ENCODE measurements at regions not wholly inside any gene's neighbourhood (a gene's known extent, or its start where the extent isn't known, plus 50 kb on each side); places are given as distances from the start of the nearest gene placed in this dataset.

- Histone ChIP-seq H3K9me3 (no peaks in the 10 kb centered on the region), H3K4me1 (no peaks in the 10 kb centered on the region), H3K27ac (no peak overlapping the region), H3K27me3 (no peaks in the 10 kb centered on the region), H3K4me3 (no peak overlapping the region), H3K36me3 (ENCODE audit: low read depth, missing control alignments) (no peaks in the 10 kb centered on the region)
- DNase-seq, result no peak
- intact Hi-C loops (cut with DNase I; ENCODE audit: low total_unique reads), result no loop called here
- TF ChIP-seq POLR2A (IDR thresholded peaks at IDR 0.05), result no peak
- no peak for TF ChIP-seq CTCF (IDR thresholded peaks at IDR 0.05)
- WGBS, 2 donors, result 84 to 91% methylated on average over 7 of the region's 7 CpGs
These were observed 65.8 kb upstream of the EFEMP1 start for GRCh38 chr2:55989405-55989804.

DNA sequence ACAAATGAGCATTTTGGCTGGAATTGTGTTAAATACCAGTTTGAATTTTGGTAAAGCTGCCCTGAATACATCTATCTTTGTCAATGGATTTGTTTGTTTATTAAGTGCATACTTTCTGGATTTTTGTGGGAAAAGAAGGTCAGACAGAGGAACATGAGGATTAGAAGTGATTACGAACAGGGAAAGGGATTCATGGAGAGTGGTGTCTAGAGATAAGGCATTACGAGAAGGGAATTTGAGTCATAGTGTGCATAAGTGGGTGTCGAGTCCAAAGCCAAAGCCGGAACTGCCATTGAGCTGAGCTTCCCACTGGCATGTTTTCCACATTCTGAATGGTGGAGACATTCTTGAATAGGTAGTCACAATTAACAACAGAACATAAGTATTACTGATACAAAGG, 68.9 kb upstream of the EFEMP1 start:
- no peak for DNase-seq

GRCh38 chr2:55993685-55994084, 70.1 kb upstream of the EFEMP1 start:
- Histone ChIP-seq H3K27me3 (no peaks in the 10 kb centered on the region), H3K36me3 (ENCODE audit: low read depth, missing control alignments) (no peaks in the 10 kb centered on the region), H3K4me3 (no peak overlapping the region), H3K27ac (no peak overlapping the region), H3K4me1 (no peaks in the 10 kb centered on the region), H3K9me3 (no peaks in the 10 kb centered on the region)
- TF ChIP-seq POLR2A (IDR thresholded peaks at IDR 0.05) (no peak), CTCF (IDR thresholded peaks at IDR 0.05) (no peak)
- WGBS, 2 donors, result 89 to 93% methylated on average over 4 of the region's 4 CpGs
- DNase-seq, result no peak
- intact Hi-C loops (cut with DNase I; ENCODE audit: low total_unique reads), result no loop called here

More for the DNA sequence above, 68.9 kb upstream of the EFEMP1 start:
- Histone ChIP-seq H3K36me3 (ENCODE audit: low read depth, missing control alignments) (no peaks in the 10 kb centered on the region), H3K27me3 (no peaks in the 10 kb centered on the region), H3K4me1 (no peaks in the 10 kb centered on the region), H3K4me3 (no peak overlapping the region), H3K27ac (no peak overlapping the region), H3K9me3 (no peaks in the 10 kb centered on the region)
- intact Hi-C loops (cut with DNase I; ENCODE audit: low total_unique reads), result no loop called here
- 58 to 63% methylated on average over 4 of the region's 4 CpGs for WGBS, 2 donors
- TF ChIP-seq POLR2A (IDR thresholded peaks at IDR 0.05) (no peak), CTCF (IDR thresholded peaks at IDR 0.05) (no peak)

GRCh38 chr2:55995211-55995610, 71.6 kb upstream of the EFEMP1 start:
- H3K4me3 ChIP-seq, result no peak overlapping the region
- TF ChIP-seq CTCF (IDR thresholded peaks at IDR 0.05) (no peak), POLR2A (IDR thresholded peaks at IDR 0.05) (no peak)
- WGBS, 2 donors, result 50 to 65% methylated on average over 1 of the region's 1 CpG
- intact Hi-C loops (cut with DNase I; ENCODE audit: low total_unique reads), result no loop called here
- H3K36me3 ChIP-seq (ENCODE audit: low read depth, missing control alignments), result no peaks in the 10 kb centered on the region
- no peak overlapping the region for H3K27ac ChIP-seq
- DNase-seq, result no peak
- H3K9me3 ChIP-seq, result no peaks in the 10 kb centered on the region
- no peaks in the 10 kb centered on the region for H3K27me3 ChIP-seq
- no peaks in the 10 kb centered on the region for H3K4me1 ChIP-seq

GRCh38 chr2:55995902-55996301, 72.3 kb upstream of the EFEMP1 start:
- H3K4me1 ChIP-seq, result no peaks in the 10 kb centered on the region
- H3K27ac ChIP-seq, result no peak overlapping the region
- intact Hi-C loops (cut with DNase I; ENCODE audit: low total_unique reads), result no loop called here
- no peaks in the 10 kb centered on the region for H3K36me3 ChIP-seq (ENCODE audit: low read depth, missing control alignments)
- no peaks in the 10 kb centered on the region for H3K9me3 ChIP-seq
- WGBS, 2 donors, result 82 to 93% methylated on average over 2 of the region's 2 CpGs
- no peak overlapping the region for H3K4me3 ChIP-seq
- no peaks in the 10 kb centered on the region for H3K27me3 ChIP-seq
- TF ChIP-seq CTCF (IDR thresholded peaks at IDR 0.05) (no peak), POLR2A (IDR thresholded peaks at IDR 0.05) (no peak)
- DNase-seq, result no peak

All from testis (tissue), 2 donors.